ENCODE measurements at regions not wholly inside any gene's neighbourhood (a gene's known extent, or its start where the extent isn't known, plus 50 kb on each side); places are given as distances from the start of the nearest gene placed in this dataset.

DNA sequence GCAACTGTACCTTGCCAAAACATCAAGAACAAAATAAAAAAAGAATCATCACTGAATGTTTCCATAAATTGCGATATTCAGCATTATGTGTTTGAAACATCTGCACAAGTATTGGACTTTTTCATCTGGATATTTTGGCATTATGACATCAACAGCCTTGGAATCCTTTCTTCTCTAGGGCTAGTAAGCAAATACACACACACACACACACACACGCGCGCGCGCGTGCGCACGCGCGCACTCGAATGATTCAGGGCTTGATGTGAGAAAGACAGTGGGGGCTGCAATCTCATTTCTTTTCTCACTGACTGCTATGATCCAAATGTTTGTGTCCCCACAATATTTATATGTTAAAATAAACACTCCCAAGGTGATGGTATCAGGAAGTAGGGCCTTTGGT is 90.0 kb upstream of the SLC38A4 start:
- WGBS, 2 donors: 58 to 68% methylated on average over 12 of the region's 12 CpGs
- DNase-seq (ENCODE audit: low spot score in 2 of 2): no peak
- H3K4me3 ChIP-seq (ENCODE audit: low read depth, poor library complexity, severe bottlenecking): no peak overlapping the region
- TF ChIP-seq CTCF (IDR thresholded peaks at IDR 0.05): no peak
- no peak for TF ChIP-seq POLR2A (IDR thresholded peaks at IDR 0.05)
- intact Hi-C loops (cut with DNase I; ENCODE audit: low total_unique reads): no loop called here

- no peak overlapping the region for H3K4me3 ChIP-seq (ENCODE audit: low read depth, poor library complexity, severe bottlenecking)
- 83% methylated on average over 1 of the region's 1 CpG; no CpG with 5 or more reads in 1 of the 2 donors for WGBS, 2 donors
- TF ChIP-seq POLR2A (IDR thresholded peaks at IDR 0.05) (no peak), CTCF (IDR thresholded peaks at IDR 0.05) (no peak)
- intact Hi-C loops (cut with DNase I; ENCODE audit: low total_unique reads): no loop called here
- DNase-seq (ENCODE audit: low spot score in 2 of 2): no peak
These were observed 91.1 kb upstream of the SLC38A4 start for GRCh38 chr12:46916796-46917419.

DNA sequence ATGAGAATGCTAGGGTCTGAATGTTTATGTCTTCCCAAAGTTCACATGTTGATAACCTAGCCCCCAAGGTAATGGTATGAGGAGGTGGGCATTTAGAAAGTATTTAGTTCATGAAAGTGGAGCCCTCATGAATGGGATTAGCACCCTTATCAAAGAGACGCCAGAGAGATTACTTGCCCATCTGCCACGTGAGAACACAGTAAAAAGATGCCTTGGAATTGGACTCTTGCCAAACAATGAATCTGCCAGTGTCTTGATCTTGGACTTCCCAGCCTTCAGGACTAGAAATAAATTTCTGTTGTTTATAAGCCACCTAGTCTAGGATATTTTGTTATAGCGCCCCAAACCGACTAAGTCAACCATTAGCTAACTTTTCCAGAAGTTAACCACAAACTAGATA is 92.0 kb upstream of the SLC38A4 start:
- 72 to 75% methylated on average over 4 of the region's 4 CpGs for WGBS, 2 donors
- no peak for DNase-seq (ENCODE audit: low spot score in 2 of 2)
- intact Hi-C loops (cut with DNase I; ENCODE audit: low total_unique reads): no loop called here
- no peak for TF ChIP-seq POLR2A (IDR thresholded peaks at IDR 0.05)
- TF ChIP-seq CTCF (IDR thresholded peaks at IDR 0.05): no peak
- H3K4me3 ChIP-seq (ENCODE audit: low read depth, poor library complexity, severe bottlenecking): no peak overlapping the region

GRCh38 chr12:46918631-46919030 is 92.8 kb upstream of the SLC38A4 start:
- no peak for DNase-seq (ENCODE audit: low spot score in 2 of 2)
- intact Hi-C loops (cut with DNase I; ENCODE audit: low total_unique reads): no loop called here
- TF ChIP-seq POLR2A (IDR thresholded peaks at IDR 0.05) (no peak), CTCF (IDR thresholded peaks at IDR 0.05) (no peak)
- 92 to 94% methylated on average over 9 of the region's 9 CpGs for WGBS, 2 donors
- no peak overlapping the region for H3K4me3 ChIP-seq (ENCODE audit: low read depth, poor library complexity, severe bottlenecking)

- intact Hi-C loops (cut with DNase I; ENCODE audit: low total_unique reads): loop anchor here (10.0 kb wide), 1 partner anchor 795 kb away; no protein-coding TSS in a partner anchor
- WGBS, 2 donors: 75 to 80% methylated on average over 9 of the region's 9 CpGs
- no peak for TF ChIP-seq POLR2A (IDR thresholded peaks at IDR 0.05)
- TF ChIP-seq CTCF (IDR thresholded peaks at IDR 0.05): no peak
- no peak for DNase-seq (ENCODE audit: low spot score in 2 of 2)
- no peak overlapping the region for H3K4me3 ChIP-seq (ENCODE audit: low read depth, poor library complexity, severe bottlenecking)
These were observed 94.0 kb upstream of the SLC38A4 start for GRCh38 chr12:46919666-46920400.
